WTC11 (cell line): ENCODE measurements at regions not wholly inside any gene's neighbourhood (a gene's known extent, or its start where the extent isn't known, plus 50 kb on each side); places are given as distances from the start of the nearest gene placed in this dataset.

Experiments
- ATAC-seq: fragments of 200-7000 bp; cut with Tn5 transposase; 2 replicates; pipeline ENCODE4 v1.10.0; 2021; ENCODE audit warnings: mild to moderate bottlenecking, moderate library complexity
- CTCF ChIA-PET: fragments of 300-600 bp; sonication (Branson Sonifier 250); formaldehyde crosslinking; loops from one replicate; lab custom pipeline; 2021; ENCODE audit warnings: antibody characterized with exemption; lab: Charles Lee
- POLR2A ChIA-PET: fragments of 350-600 bp; sonication (Branson Sonifier 250); formaldehyde crosslinking; loops from one replicate; lab custom pipeline; 2021; ENCODE audit warnings: antibody characterized with exemption; lab: Charles Lee
- DNase-seq: peaks from one replicate; pipeline ENCODE4 v3.0.0; 2021; ENCODE audit warnings: low spot score
- H3K27ac Mint-ChIP-seq: 2 replicates; pipeline ENCODE4 v1.8.0; 2021; ENCODE audit warnings: mixed read lengths
- H3K27me3 Mint-ChIP-seq: 2 replicates; pipeline ENCODE4 v1.8.0; 2021; ENCODE audit warnings: low read depth, mild to moderate bottlenecking, moderate library complexity, mixed read lengths
- H3K36me3 Mint-ChIP-seq: 2 replicates; pipeline ENCODE4 v1.8.0; 2021; ENCODE audit warnings: mixed read lengths
- H3K4me1 Mint-ChIP-seq: 2 replicates; pipeline ENCODE4 v1.8.0; 2022; ENCODE audit warnings: mixed read lengths
- H3K4me3 Mint-ChIP-seq: 2 replicates; pipeline ENCODE4 v1.8.0; 2021; ENCODE audit warnings: mild to moderate bottlenecking, moderate library complexity, mixed read lengths
- H3K9me3 Mint-ChIP-seq: 2 replicates; pipeline ENCODE4 v1.8.0; 2021; ENCODE audit warnings: mixed read lengths
- AR ChIP-seq: fragments of 250-450 bp; sonication (Bioruptor Pico); IDR thresholded peaks from 2 replicates; pipeline ENCODE4 v1.9.0; 2021; ENCODE audit warnings: mild to moderate bottlenecking
- CBFB ChIP-seq: sonication (generic); formaldehyde crosslinking; IDR thresholded peaks from 2 replicates; pipeline ENCODE4 v1.8.1; 2022; ENCODE audit warnings: mild to moderate bottlenecking, low read depth, missing genetic modification reagents
- E2F5 ChIP-seq: sonication (generic); formaldehyde crosslinking; IDR thresholded peaks from 2 replicates; pipeline ENCODE4 v1.8.1; 2022; ENCODE audit warnings: mild to moderate bottlenecking, moderate library complexity, missing genetic modification reagents
- FOXP1 ChIP-seq: sonication (generic); formaldehyde crosslinking; IDR thresholded peaks from 2 replicates; pipeline ENCODE4 v1.8.0; 2022; ENCODE audit warnings: missing genetic modification reagents, mild to moderate bottlenecking, moderate library complexity, borderline replicate concordance
- FOXP4 ChIP-seq: sonication (generic); formaldehyde crosslinking; IDR thresholded peaks from 2 replicates; pipeline ENCODE4 v1.8.0; 2022; ENCODE audit warnings: mild to moderate bottlenecking, missing genetic modification reagents
- GABPB1 ChIP-seq: sonication (generic); formaldehyde crosslinking; IDR thresholded peaks from 2 replicates; pipeline ENCODE4 v1.8.1; 2023; ENCODE audit warnings: mild to moderate bottlenecking, missing genetic modification reagents
- GTF2I ChIP-seq: fragments of 250-450 bp; sonication (Bioruptor Pico); conservative IDR thresholded peaks from 2 replicates; pipeline ENCODE4 v1.4.0; 2021; ENCODE audit warnings: mild to moderate bottlenecking
- HMGXB4 ChIP-seq: sonication (generic); formaldehyde crosslinking; IDR thresholded peaks from 2 replicates; pipeline ENCODE4 v1.8.1; 2023; ENCODE audit warnings: mild to moderate bottlenecking, moderate library complexity, missing genetic modification reagents
- IRF1 ChIP-seq: sonication (generic); formaldehyde crosslinking; IDR thresholded peaks from 2 replicates; pipeline ENCODE4 v1.8.0; 2023; ENCODE audit warnings: missing genetic modification reagents
- MXD4 ChIP-seq: fragments of 250-450 bp; sonication (Bioruptor Pico); IDR thresholded peaks from 2 replicates; pipeline ENCODE4 v1.8.0; 2021; ENCODE audit warnings: mild to moderate bottlenecking, moderate library complexity, borderline replicate concordance
- OVOL2 ChIP-seq: fragments of 250-450 bp; sonication (Bioruptor Pico); IDR thresholded peaks from 2 replicates; pipeline ENCODE4 v1.9.0; 2021; ENCODE audit warnings: mild to moderate bottlenecking, borderline replicate concordance
- RORB ChIP-seq: fragments of 250-450 bp; sonication (Bioruptor Pico); IDR thresholded peaks from 2 replicates; pipeline ENCODE4 v1.9.0; 2021; ENCODE audit warnings: mild to moderate bottlenecking
- SMAD4 ChIP-seq: sonication (generic); formaldehyde crosslinking; IDR thresholded peaks from 2 replicates; pipeline ENCODE4 v1.8.0; 2022; ENCODE audit warnings: mild to moderate bottlenecking, missing genetic modification reagents
- SOX15 ChIP-seq: fragments of 250-450 bp; sonication (Bioruptor Pico); IDR thresholded peaks from 2 replicates; pipeline ENCODE4 v1.9.0; 2021; ENCODE audit warnings: mild to moderate bottlenecking
- SP1 ChIP-seq: sonication (generic); formaldehyde crosslinking; conservative IDR thresholded peaks from 2 replicates; pipeline ENCODE4 v1.8.1; 2022; ENCODE audit warnings: missing genetic modification reagents
- TCF7 ChIP-seq: sonication (generic); formaldehyde crosslinking; IDR thresholded peaks from 2 replicates; pipeline ENCODE4 v1.8.0; 2022; ENCODE audit warnings: mild to moderate bottlenecking, low read depth, missing genetic modification reagents, moderate library complexity
- TEAD1 ChIP-seq: sonication (generic); formaldehyde crosslinking; IDR thresholded peaks from 2 replicates; pipeline ENCODE4 v1.8.0; 2022; ENCODE audit warnings: mild to moderate bottlenecking, missing genetic modification reagents
- TEAD4 ChIP-seq: sonication (generic); formaldehyde crosslinking; IDR thresholded peaks from 2 replicates; pipeline ENCODE4 v1.8.0; 2022; ENCODE audit warnings: mild to moderate bottlenecking, missing genetic modification reagents
- ZNF263 ChIP-seq: sonication (generic); formaldehyde crosslinking; IDR thresholded peaks from 2 replicates; pipeline ENCODE4 v1.8.1; 2022; ENCODE audit warnings: low read depth, mild to moderate bottlenecking, moderate library complexity, missing genetic modification reagents
- ZNF423 ChIP-seq: fragments of 250-450 bp; sonication (Bioruptor Pico); IDR thresholded peaks from 2 replicates; pipeline ENCODE4 v2.1.2; 2022; ENCODE audit warnings: mild to moderate bottlenecking, moderate library complexity
- ZNF425 ChIP-seq: fragments of 250-450 bp; sonication (Bioruptor Pico); conservative IDR thresholded peaks from 2 replicates; pipeline ENCODE4 v1.9.0; 2021; ENCODE audit warnings: mild to moderate bottlenecking
- ZNF512 ChIP-seq: sonication (generic); formaldehyde crosslinking; IDR thresholded peaks from 2 replicates; pipeline ENCODE4 v1.8.1; 2022; ENCODE audit warnings: missing genetic modification reagents, borderline replicate concordance
- ZNF671 ChIP-seq: fragments of 250-450 bp; sonication (Bioruptor Pico); IDR thresholded peaks from 2 replicates; pipeline ENCODE4 v1.8.0; 2021; ENCODE audit warnings: mild to moderate bottlenecking
- ZSCAN18 ChIP-seq: fragments of 250-450 bp; sonication (Bioruptor Pico); IDR thresholded peaks from 2 replicates; pipeline ENCODE4 v2.1.2; 2022; ENCODE audit warnings: mild to moderate bottlenecking, moderate library complexity

- Mint-ChIP-seq H3K27ac (no peak overlapping the region), H3K9me3 (peaks cover 10% of the 10 kb centered on the region), H3K36me3 (peaks cover 9% of the 10 kb centered on the region), H3K4me3 (no peak overlapping the region), H3K4me1 (no peaks in the 10 kb centered on the region), H3K27me3 (no peaks in the 10 kb centered on the region)
- TF ChIP-seq SP1, result no peak
- TF ChIP-seq ZSCAN18 (CRISPR knock-in tag), result no peak
- TF ChIP-seq TEAD4 (CRISPR knock-in tag), result no peak
- TF ChIP-seq GTF2I (CRISPR knock-in tag), result no peak
- TF ChIP-seq ZNF423, result no peak
- no peak for TF ChIP-seq E2F5 (CRISPR knock-in tag)
- TF ChIP-seq ZNF263 (CRISPR knock-in tag), result no peak
- TF ChIP-seq RORB (CRISPR knock-in tag), result no peak
- no peak for TF ChIP-seq ZNF512 (CRISPR knock-in tag)
- TF ChIP-seq HMGXB4 (CRISPR knock-in tag), result no peak
- no peak for TF ChIP-seq SOX15 (CRISPR knock-in tag)
- ChIA-PET CTCF (no interaction called here), POLR2A (no interaction called here)
- ATAC-seq (no peak), DNase-seq (no peak)
Measured at GRCh38 chr18:34385311-34385710, 160.6 kb upstream of the NOL4 start.

GRCh38 chr18:34386803-34387202 lies 162.1 kb upstream of the NOL4 start:
- ATAC-seq, result no peak
- Mint-ChIP-seq H3K4me3 (no peak overlapping the region), H3K27ac (no peak overlapping the region), H3K9me3 (peaks cover 10% of the 10 kb centered on the region), H3K27me3 (no peaks in the 10 kb centered on the region), H3K36me3 (peaks cover 9% of the 10 kb centered on the region), H3K4me1 (no peaks in the 10 kb centered on the region)
- ChIA-PET POLR2A (no interaction called here), CTCF (no interaction called here)
- DNase-seq, result no peak
- TF ChIP-seq ZNF425 (CRISPR knock-in tag), result no peak
- no peak for TF ChIP-seq FOXP4 (CRISPR knock-in tag)
- TF ChIP-seq OVOL2 (CRISPR knock-in tag), result no peak
- TF ChIP-seq TCF7 (CRISPR knock-in tag), result no peak
- TF ChIP-seq MXD4 (CRISPR knock-in tag), result no peak
- no peak for TF ChIP-seq IRF1 (CRISPR knock-in tag)
- no peak for TF ChIP-seq GABPB1 (CRISPR knock-in tag)
- no peak for TF ChIP-seq AR (CRISPR knock-in tag)
- no peak for TF ChIP-seq FOXP1 (CRISPR knock-in tag)
- TF ChIP-seq ZNF671, result no peak
- TF ChIP-seq SMAD4 (CRISPR knock-in tag), result no peak
- TF ChIP-seq TEAD1 (CRISPR knock-in tag), result no peak
- no peak for TF ChIP-seq CBFB (CRISPR knock-in tag)
